ENCODE measurements at regions not wholly inside any gene's neighbourhood (a gene's known extent, or its start where the extent isn't known, plus 50 kb on each side); places are given as distances from the start of the nearest gene placed in this dataset.
A peak's percentile ranks its signal among the peaks of the same experiment; 100 is the strongest.

DNA sequence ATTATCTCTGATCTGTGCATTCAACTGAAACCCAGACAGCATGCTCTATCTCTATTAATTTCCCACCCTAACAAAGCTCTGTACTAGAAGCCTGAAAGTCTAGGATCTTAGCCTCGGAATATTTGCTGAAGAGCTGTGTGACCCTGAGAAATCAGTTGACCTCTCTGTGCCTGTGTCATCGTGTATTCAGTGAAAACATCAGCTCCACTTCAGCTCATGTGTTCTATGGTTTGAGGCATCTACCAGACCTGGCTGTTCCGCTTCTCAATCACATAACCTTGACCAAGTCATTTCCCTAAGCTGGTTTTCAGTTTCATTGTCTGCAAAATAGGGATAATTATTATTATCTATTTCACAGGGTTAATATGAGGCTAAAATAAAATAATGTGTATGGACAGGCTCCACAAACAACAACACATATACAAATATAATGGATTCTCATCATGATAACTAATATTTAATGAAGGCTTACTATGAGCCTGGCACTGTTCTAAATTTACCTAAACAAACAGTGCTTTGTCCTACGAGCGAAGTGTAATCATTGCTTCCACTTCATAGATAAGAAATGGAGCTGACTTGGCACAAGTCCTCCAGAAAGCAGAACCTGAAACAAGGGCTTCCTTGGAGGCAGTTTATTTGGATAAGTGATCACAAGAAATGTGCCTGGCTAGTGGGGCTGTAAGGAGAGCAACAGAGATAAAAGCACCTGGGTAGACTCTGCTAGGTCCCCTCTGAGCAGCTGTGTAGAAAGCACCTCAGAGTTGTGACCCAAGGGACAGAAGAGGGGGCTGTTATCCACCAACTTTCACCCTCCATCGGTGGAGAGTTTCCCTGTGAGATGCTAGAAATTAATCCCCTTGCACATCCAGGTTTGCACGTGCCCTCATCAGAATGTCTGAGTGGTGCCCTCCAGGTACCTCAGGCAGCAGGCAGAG, 356.9 kb downstream of the RAB28 start:
- DNase-seq, result no peak

DNA sequence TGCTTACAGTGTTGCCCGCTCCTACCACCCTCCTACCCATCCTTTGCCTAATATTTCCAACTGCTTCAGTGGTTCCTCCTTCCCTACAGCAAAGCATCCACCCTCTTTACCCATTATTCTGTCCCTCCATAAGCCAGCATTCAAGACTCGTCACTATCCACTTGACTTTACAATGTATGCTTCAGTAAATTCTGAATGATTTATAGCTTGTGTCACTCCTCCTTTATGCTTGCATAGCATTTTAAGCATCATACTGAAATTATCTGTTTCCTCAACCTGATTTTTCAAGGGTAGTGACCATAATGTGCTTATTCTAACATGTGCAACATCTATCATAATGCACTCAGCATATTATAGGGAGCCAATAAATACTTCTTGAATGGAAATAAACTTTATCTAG, 365.5 kb downstream of the RAB28 start:
- no peak for DNase-seq

GRCh38 chr4:13117185-13117584, 367.0 kb downstream of the RAB28 start:
- DNase-seq, result no peak

DNA sequence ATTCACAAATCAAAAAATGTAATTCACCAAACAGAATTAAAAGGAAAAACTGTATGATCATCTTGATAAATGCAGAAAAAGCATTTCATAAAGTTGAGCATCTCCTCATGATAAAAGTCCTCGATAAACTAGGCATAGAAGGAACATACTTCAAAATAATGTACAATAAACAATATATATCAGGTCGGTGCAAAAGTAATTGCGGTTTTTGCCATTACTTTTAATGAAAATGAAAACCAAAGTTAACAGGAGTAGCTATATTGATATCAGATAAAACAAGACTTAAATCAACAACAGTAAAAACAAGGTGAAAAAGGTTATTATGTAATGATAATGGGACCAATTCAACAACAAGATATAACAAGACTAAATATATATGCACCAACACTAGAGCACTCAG, 372.1 kb downstream of the RAB28 start:
- DNase-seq, result no peak

DNA sequence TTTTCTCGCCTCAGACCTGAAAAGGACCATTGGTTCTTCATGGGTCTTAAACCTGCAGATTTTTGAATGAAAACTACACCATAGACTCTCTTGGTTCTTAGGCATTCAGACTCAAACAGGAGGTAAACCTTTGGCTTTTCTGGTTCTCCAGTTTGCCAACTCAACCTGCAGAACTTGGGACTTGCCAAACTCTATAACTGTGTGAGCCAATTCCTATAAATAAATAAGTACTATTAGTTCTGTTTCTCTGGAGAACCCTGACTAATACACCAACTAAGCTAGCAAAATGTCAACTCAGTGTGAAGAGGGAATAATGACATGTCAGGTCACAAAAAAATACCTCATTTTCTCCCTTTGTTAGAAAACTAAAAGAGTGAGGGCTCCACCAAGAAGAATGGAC, 374.6 kb downstream of the RAB28 start:
- no peak for DNase-seq

DNA sequence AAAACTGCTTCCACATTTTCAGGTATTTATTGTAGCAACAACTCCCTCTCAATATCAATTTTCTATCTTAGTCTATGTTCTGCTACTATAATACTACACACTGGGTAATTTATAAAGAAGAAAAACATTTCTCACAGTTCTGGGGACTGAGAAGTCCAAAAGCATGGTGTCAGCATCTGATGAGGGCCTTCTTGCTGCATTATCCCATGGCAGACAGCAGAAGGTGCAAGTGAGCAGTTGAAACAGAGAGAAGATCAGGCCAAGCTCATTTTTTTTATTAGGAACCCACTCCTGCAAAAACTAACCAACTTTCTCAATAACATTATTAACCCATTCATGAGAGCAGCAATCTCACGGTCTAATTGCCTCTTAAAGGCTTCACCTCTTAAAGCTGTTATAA, 376.0 kb downstream of the RAB28 start:
- no peak for DNase-seq

- no peak for DNase-seq
These were observed 380.6 kb downstream of the RAB28 start for GRCh38 chr4:13103382-13104015.

GRCh38 chr4:13102092-13102742, 381.9 kb downstream of the RAB28 start:
- no peak for DNase-seq

DNA sequence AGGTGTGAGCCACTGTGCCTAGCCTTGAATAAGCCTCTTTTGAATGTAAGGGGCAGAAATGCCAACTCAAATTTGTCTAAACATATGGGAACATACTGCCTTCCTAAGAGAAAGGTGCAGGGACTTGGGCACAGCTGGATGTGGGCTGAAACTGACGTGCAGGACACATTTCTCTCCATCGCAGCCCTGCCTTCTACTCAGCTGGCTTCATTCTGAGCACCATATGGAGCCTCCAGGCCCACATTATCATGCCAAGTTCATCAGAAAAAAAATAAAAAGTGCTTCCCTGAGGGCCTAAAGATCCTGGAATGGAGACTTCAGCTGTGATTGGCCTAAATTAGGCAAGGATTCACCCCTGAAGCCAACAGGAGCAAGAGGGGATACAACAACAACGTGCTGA, 386.2 kb downstream of the RAB28 start:
- DNase-seq, result no peak

GRCh38 chr4:13095722-13096121, 388.4 kb downstream of the RAB28 start:
- DNase-seq, result no peak

- no peak for DNase-seq
These were observed 391.0 kb downstream of the RAB28 start for GRCh38 chr4:13093170-13093569.

- peak; percentile 4 for DNase-seq
These were observed 391.4 kb downstream of the RAB28 start for GRCh38 chr4:13092702-13093101.

DNA sequence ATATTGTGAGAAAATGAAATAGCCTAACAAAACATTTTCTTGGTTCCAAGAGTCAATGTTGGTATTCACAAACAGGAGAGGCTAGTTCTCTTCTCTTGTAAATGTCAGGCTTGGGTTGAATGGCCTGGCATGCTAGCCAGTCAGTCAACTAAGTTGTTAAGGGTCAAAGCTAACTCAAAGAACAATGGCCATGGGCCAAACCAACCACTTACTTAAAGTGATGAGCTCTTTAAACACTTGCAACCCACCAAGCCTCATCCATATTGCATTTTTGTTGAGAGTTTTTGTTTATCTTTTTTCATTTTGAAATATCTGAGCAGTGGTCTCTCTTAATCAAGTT, 394.5 kb downstream of the RAB28 start:
- no peak for DNase-seq

DNA sequence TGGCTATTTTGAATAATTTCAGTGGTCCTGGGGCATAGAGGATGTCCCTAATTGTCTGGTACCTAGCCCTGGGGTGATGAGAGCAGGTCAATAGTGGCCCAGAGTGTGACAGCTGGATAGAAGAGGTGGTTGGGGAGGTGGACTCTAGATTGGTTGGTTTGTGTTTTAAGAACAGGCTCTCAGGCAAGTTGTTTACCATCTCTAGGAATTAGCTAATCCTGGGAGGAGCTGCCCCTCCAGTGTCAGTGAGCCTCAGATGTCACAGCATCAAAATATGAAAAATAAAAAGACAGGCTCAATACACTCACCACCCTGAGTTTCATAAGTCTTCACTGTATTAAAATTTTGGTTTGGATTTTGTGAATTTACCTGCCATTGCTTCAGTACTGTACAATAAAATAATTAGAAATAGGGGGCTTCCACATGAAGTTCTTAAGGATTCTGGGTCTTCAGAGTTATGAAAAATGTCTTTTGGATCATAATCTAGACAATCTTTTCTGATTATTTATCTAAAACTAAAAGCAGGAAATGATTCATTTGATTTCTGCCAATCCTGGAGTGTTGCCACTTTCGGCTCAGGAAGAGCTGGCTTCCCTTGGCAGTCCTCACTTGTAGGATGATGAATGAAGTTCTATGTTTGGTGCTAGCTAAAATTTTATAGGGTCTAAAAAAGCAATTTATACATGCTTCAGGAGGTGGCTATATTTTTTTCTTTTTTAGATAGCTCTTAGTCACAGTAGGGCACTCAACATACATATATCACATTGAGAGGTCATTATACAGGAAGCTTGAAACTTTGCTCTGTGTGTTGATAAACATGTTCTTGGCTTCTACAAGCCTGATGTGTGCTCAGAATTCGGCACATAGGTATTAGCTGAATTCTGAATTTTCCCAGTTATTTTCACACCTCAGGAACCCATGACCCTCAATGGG, 395.1 kb downstream of the RAB28 start:
- no peak for DNase-seq

- no peak for DNase-seq
These were observed 397.1 kb downstream of the RAB28 start for GRCh38 chr4:13087041-13087440.

- no peak for DNase-seq
These were observed 399.9 kb downstream of the RAB28 start for GRCh38 chr4:13084210-13084609.

GRCh38 chr4:13081830-13082229, 402.3 kb downstream of the RAB28 start:
- no peak for DNase-seq

GRCh38 chr4:13067077-13067476, 417.1 kb downstream of the RAB28 start:
- no peak for DNase-seq

DNA sequence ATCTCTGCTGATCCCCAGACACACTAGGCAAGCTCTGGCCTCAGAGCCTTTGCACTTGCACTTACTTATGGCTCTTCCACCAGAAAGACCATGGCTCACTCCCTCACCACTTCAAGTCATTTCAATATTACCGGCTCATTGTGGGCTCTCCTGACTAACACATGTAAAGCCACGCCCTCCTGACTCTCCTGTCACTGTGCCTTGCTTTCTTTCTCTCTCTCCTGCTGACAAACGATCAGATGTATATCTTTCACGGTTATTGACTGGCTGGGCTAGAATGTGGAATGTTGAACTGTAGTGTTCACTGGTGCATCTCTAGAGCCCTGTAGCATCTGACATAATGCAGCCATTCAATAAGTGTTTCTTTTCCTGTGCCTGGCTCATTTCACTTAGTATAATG, 425.1 kb downstream of the RAB28 start:
- no peak for DNase-seq

DNA sequence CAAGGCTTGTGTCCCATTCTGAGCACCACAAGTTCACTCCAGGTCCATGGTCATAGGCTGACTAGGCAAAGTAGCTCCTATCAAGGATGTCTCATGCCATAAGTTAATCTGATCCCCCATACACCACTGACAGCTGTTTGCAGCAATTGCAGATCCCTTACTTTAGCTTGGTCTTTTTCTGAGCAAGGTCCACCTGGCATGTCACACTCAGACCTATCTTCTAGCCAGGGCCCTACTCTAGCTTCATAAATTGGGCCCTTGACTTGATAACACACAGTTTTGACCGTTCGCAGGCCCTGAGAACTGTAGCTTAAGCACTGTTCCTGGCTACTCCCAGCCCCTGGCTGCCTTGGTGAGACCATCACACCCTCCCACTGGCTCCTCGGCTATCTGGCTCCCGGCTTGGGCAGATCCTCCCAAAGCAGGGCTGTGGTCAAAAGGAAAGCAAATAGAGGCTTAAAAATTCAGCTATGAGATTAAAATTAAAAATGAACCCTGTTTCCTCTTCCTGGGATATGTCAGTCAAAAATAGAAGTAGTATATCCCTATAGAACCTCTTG, 427.4 kb downstream of the RAB28 start:
- no peak for DNase-seq

DNA sequence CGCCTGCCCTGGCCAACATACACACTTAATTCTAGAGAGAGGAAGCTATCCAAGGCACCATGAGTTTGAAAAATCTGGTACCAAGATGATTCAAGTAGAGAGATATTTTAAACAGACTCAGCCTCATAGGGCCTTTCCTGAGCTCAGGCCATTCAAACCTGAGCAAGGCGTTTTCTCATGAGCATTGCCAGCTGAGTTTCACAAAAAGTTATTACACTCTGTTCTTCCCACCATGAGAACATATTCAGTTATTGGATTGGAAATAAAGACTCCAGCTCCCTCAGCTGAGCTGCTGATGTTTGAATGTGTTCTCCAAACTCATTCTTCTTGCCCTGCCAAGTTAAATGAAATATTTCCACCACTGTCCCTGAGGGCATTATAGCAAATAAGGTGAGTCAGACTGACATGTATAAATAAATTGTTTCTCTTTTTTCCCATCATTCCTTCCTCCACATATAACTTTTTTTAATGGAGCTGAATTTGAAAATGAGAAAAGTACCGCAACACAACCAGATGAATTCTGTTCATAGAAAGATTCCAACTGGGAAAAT, 429.6 kb downstream of the RAB28 start:
- DNase-seq, result no peak

DNA sequence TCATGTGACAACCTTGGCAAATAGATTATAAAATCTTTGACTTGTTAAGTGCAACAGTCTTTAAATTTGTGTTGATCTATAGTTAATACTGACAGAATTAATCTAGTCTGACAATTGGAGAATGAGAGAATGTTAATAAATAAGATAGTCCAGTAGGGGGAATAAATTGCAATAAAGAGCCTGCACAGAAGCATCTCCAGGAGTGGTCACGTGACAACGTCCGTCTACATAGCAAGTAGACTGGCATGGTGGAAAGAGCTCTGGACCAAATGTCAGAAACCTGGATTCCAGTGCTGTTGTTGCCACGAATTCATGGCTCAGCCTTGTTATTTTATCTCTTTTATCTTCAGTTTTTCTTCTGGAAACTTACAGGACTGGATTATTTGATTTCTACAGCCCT, 436.5 kb downstream of the RAB28 start:
- DNase-seq, result no peak

Measured in fibroblast of skin of abdomen (primary cell).